GM13976 (cell line): ENCODE measurements at regions not wholly inside any gene's neighbourhood (a gene's known extent, or its start where the extent isn't known, plus 50 kb on each side); places are given as distances from the start of the nearest gene placed in this dataset.

Experiments
- DNase-seq: peaks from one replicate; pipeline ENCODE4 v3.0.0; 2012; ENCODE audit warnings: low spot score
- in situ Hi-C: fragments of 300-500 bp; cut with MboI; formaldehyde crosslinking; loops from one replicate; pipeline ENCODE4 v1.12.0; 2022; ENCODE audit warnings: low sequenced_read_pairs, mixed read lengths, inconsistent platforms; ENCODE audit not compliant: unreplicated experiment
- TF ChIP-seq, protein P1 (sequence below): IDR thresholded peaks from 2 replicates; pipeline ENCODE4 v1.5.1; 2012; ENCODE audit warnings: borderline replicate concordance, mild to moderate bottlenecking; ENCODE audit not compliant: insufficient read depth; ENCODE audit errors: extremely low read depth, missing control alignments, control extremely low read depth

DNA sequence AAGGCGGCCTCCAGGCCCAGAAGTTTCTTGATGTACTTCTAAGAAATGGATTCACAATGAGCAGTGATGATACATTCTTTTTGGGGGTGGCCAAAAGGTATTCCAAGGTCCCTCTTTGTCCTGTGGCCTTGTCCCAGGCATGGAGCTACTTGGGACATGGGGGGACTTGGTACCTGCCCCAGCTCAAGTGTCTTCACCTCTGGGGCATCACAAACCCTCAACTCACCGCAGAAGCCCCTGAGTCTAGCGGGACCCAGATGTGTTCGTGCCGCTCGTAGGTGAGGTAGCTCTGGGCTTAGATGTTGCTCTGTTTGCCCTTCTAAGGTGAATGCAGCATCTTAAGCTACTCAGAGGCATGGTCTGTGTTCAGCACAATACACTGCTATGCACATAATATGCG, 338.0 kb upstream of the IRX4 start:
- TF ChIP-seq, protein P1, sequence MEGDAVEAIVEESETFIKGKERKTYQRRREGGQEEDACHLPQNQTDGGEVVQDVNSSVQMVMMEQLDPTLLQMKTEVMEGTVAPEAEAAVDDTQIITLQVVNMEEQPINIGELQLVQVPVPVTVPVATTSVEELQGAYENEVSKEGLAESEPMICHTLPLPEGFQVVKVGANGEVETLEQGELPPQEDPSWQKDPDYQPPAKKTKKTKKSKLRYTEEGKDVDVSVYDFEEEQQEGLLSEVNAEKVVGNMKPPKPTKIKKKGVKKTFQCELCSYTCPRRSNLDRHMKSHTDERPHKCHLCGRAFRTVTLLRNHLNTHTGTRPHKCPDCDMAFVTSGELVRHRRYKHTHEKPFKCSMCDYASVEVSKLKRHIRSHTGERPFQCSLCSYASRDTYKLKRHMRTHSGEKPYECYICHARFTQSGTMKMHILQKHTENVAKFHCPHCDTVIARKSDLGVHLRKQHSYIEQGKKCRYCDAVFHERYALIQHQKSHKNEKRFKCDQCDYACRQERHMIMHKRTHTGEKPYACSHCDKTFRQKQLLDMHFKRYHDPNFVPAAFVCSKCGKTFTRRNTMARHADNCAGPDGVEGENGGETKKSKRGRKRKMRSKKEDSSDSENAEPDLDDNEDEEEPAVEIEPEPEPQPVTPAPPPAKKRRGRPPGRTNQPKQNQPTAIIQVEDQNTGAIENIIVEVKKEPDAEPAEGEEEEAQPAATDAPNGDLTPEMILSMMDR: no peak
- DNase-seq: peak; percentile 0
- in situ Hi-C loops: no loop called here

DNA sequence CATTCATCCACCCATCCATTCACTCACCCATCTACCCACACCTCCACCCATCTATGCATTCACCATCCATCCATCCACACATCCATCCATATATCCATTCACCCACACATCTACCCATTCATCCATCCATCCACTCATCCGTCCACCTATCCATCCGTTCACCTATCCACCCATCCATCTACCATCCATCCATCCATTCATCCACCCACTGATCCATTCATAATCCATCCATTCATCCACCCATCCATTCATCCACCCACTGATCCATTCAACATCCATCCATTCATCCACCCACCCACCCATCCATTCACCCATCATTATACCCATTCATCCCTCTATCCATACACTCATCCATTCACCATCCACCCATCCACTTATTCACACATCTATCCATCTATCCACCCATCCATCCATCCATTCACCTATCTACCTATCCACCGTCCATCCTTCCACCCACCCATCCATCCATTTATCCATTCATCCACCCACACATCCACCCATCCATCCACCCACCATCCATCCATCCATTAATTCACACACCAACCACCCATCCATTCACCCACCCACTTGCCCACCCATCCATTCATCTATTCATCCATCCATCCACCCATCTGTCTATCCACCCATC, 336.5 kb upstream of the IRX4 start:
- in situ Hi-C loops: no loop called here
- no peak for DNase-seq
- TF ChIP-seq, protein P1: no peak

DNA sequence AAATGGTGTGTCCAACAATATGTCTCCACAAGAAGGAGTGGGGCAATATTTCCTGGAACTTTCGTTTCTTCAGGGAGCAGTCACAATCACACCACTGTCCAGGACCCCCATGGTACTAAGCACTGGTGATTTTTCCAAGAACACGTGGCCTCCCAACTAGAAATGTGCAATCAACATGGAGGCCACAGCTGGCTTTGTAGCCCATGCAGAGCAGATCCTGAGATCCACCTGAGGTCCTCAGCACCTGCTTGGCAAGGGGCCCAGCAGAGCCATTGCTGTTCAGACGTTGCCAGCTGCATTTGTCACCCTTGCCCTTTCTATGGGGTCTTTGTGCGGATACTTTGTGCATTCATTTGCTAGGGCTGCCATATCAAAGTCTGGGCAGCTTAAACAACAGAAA, 334.5 kb upstream of the IRX4 start:
- TF ChIP-seq, protein P1: no peak
- in situ Hi-C loops: no loop called here
- peak; percentile 0 for DNase-seq

DNA sequence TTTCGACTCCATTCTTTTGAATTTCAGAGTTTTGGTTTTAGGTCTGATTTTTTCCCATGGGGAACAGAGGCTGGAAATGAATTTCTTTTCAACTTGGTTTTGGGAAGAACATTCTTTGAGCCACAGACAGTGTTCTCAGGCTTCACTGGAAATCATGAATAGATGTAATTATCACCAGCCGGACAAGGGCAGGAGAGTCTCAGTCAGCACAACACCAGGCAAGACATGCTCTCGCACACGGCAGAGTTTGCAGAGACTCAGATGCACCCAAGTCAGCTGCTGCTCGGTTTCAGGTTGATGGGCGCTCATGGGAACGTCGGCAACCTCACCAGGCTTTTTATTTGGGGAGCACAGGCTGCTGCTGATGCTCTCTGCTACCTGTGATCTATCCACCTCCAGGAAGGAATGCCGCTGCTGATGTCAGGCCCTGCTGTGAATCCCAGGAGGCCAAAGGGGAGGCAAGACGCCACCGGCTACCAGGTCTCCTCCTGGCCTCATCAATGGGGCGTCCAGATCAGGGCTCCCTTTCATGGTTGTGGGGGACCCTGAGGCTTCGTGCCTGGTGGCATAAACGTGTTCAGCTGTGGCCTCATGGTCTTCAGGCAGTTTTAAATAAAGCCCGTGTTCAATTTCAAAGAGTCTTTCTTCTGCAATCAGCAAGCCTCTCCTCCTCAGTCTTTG, 332.3 kb upstream of the IRX4 start:
- TF ChIP-seq, protein P1: no peak
- DNase-seq: no peak
- in situ Hi-C loops: no loop called here

DNA sequence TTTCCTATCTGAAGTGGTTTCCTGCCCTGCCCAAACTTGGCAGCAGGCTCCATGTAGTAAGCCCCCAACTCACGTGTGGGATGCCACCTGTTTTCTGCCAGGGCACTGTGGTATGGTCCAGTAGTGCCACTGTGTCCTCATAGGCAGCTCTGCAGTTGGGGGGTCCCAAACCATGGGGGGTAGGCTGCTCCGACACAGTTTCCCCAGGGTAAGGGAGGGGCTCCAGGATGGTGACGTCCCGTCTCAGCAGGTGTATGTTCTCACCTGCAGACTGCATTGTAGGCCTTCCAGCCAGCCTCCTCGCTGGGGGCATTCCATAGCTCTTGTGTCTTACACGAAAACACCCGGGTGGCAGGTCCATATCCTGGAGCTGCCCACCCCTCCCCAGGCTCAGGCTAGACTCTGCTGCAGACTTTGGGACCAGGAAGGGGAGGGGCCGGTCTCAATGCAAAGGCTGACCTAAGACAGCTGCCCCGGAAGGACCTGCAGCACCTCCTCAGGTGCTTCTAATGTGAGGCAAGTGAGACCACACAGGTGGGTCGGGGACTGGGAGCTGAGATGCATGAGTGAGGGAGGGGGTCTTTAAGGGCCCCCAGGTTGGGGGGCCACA, 330.5 kb upstream of the IRX4 start:
- no peak for DNase-seq
- TF ChIP-seq, protein P1: no peak
- in situ Hi-C loops: no loop called here

DNA sequence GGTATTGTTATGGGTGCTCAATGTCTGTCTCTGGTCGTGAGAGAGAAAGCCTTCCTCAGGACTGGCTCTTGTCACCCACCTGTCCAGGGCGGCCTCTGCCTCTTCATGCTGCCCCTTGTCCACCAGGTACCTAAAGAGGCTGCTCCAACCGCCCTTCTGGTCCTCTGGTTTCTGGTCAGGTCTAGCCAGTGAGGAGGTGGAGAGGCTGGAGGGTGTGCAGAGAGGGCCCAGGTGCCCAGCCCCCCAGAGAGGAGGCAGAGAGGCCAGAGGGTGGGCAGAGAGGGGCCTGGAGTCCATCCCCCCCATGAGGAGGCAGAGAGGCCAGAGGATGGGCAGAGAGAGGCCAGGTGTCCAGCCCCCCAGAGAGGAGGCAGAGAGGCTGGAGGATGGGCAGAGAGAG, 329.8 kb upstream of the IRX4 start:
- TF ChIP-seq, protein P1: no peak
- DNase-seq: no peak
- in situ Hi-C loops: no loop called here

DNA sequence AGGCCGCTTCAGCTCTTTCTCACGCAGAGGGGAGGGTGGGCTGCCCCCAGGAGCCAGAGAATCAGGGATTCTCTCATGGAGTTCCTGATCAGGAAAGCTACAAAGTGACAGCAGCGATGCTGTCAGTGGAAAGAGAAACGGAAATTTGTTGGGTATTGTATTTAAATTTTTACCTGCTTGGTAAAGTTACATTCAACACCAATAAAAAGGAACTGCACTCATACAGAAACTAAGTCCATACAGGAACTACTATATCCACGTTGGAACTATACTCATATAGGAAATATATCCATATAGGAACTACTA, 325.5 kb upstream of the IRX4 start:
- TF ChIP-seq, protein P1: no peak
- no peak for DNase-seq
- in situ Hi-C loops: no loop called here
